Fibroblast of lung (primary cell): ENCODE measurements at regions not wholly inside any gene's neighbourhood (a gene's known extent, or its start where the extent isn't known, plus 50 kb on each side); places are given as distances from the start of the nearest gene placed in this dataset.
A peak's percentile ranks its signal among the peaks of the same experiment; 100 is the strongest.

Experiments
- DNase-seq, 2 donors: peaks; one replicate each; pipeline versions ENCODE4 v3.0.0 to v3.0.0-alpha.2; 2010; ENCODE audit warnings: low read depth in 2 of 2
- H2AFZ ChIP-seq: 2 replicates; pipeline ENCODE4 v1.5.1; 2012; ENCODE audit warnings: low read length, control low read depth, inconsistent platforms
- H3K27ac ChIP-seq: 2 replicates; pipeline ENCODE4 v1.5.1; 2011; ENCODE audit warnings: low read length, control low read depth; ENCODE audit not compliant: insufficient read depth
- H3K27me3 ChIP-seq: 2 replicates; pipeline ENCODE4 v1.5.1; 2011; ENCODE audit warnings: mild to moderate bottlenecking, low read length; ENCODE audit not compliant: control insufficient read depth, insufficient read depth
- H3K36me3 ChIP-seq: 2 replicates; pipeline ENCODE4 v1.5.1; 2011; ENCODE audit warnings: low read length; ENCODE audit not compliant: control insufficient read depth, insufficient read depth
- H3K4me1 ChIP-seq: 2 replicates; pipeline ENCODE4 v1.5.1; 2011; ENCODE audit warnings: low read length; ENCODE audit not compliant: control insufficient read depth, insufficient read depth; ENCODE audit errors: extremely low read depth
- H3K4me2 ChIP-seq: 2 replicates; pipeline ENCODE4 v1.5.1; 2011; ENCODE audit warnings: low read length, control low read depth; ENCODE audit not compliant: insufficient read depth; ENCODE audit errors: extremely low read depth
- H3K4me3 ChIP-seq, 4 experiments: fragments of 200-600 bp in 1 of 4; sonication (generic) in 1 of 4; replicated peaks in 1 of 4; 2 replicates each; pipeline ENCODE4 v1.5.1; 2011 to 2016; ENCODE audit warnings: low read length in 4 of 4, low read depth in 3 of 4, mild to moderate bottlenecking in 3 of 4, control low read depth in 2 of 4, inconsistent platforms in 1 of 4, mixed read lengths in 1 of 4; ENCODE audit not compliant: insufficient read depth in 1 of 4; ENCODE audit errors: control extremely low read depth in 1 of 4
- H3K79me2 ChIP-seq: 2 replicates; pipeline ENCODE4 v1.5.1; 2012; ENCODE audit warnings: mild to moderate bottlenecking, low read length, inconsistent platforms; ENCODE audit not compliant: control insufficient read depth, insufficient read depth
- H3K9ac ChIP-seq: 2 replicates; pipeline ENCODE4 v1.5.1; 2011; ENCODE audit warnings: mild to moderate bottlenecking, low read length, control low read depth; ENCODE audit not compliant: insufficient read depth
- H3K9me3 ChIP-seq: 2 replicates; pipeline ENCODE4 v1.5.1; 2012; ENCODE audit warnings: low read depth, low read length; ENCODE audit not compliant: control insufficient read depth, insufficient read depth
- H4K20me1 ChIP-seq: 2 replicates; pipeline ENCODE4 v1.5.1; 2011; ENCODE audit warnings: low read length; ENCODE audit not compliant: control insufficient read depth, insufficient read depth; ENCODE audit errors: extremely low read depth
- EZH2 ChIP-seq: IDR thresholded peaks from 2 replicates; pipeline ENCODE4 v1.5.1; 2012; ENCODE audit warnings: low read length, control low read depth, mild to moderate bottlenecking; ENCODE audit errors: missing control alignments
- TF ChIP-seq, protein P1 (sequence below), 2 donors: IDR thresholded peaks in 1 of 2; conservative IDR thresholded peaks in 1 of 2; 1 replicate in 1 of 2; 2 replicates in 1 of 2; pipeline ENCODE4 v1.5.1; 2011 to 2012; ENCODE audit warnings: low read length in 2 of 2, control low read depth in 1 of 2, inconsistent platforms in 1 of 2, low read depth in 1 of 2, mild to moderate bottlenecking in 1 of 2

DNA sequence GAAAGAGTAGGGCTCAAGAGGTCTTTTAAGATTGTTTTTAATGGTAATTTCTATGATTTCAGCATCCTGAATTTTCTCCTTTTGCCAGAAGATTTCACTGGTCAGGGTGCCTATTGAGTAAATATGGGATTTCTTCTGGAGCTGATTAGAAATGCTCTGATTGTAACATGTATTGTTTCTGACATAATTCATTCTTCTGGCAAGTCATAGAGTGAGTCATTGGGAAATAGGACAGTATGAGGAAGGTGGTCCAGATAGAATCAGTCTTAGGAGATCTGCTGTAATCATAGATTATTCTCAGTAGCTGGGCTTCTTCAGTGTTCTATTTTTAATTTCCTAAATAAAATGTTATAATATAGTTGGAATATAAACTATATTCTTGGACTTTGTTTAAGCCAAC is 182.0 kb upstream of the NAV3 start:
- Histone ChIP-seq H3K36me3 (no peaks in the 10 kb centered on the region), H3K4me3 (no peak overlapping the region), H3K27ac (no peak overlapping the region), H2AFZ (no peak overlapping the region), H3K4me1 (no peaks in the 10 kb centered on the region), H4K20me1 (no peaks in the 10 kb centered on the region), H3K9me3 (no peaks in the 10 kb centered on the region), H3K4me2 (no peak overlapping the region), H3K79me2 (no peaks in the 10 kb centered on the region), H3K9ac (no peak overlapping the region), H3K27me3 (no peaks in the 10 kb centered on the region)
- peak in 1 of 2 donors; percentile 33 for DNase-seq
- no peak for TF ChIP-seq EZH2
- TF ChIP-seq, protein P1, sequence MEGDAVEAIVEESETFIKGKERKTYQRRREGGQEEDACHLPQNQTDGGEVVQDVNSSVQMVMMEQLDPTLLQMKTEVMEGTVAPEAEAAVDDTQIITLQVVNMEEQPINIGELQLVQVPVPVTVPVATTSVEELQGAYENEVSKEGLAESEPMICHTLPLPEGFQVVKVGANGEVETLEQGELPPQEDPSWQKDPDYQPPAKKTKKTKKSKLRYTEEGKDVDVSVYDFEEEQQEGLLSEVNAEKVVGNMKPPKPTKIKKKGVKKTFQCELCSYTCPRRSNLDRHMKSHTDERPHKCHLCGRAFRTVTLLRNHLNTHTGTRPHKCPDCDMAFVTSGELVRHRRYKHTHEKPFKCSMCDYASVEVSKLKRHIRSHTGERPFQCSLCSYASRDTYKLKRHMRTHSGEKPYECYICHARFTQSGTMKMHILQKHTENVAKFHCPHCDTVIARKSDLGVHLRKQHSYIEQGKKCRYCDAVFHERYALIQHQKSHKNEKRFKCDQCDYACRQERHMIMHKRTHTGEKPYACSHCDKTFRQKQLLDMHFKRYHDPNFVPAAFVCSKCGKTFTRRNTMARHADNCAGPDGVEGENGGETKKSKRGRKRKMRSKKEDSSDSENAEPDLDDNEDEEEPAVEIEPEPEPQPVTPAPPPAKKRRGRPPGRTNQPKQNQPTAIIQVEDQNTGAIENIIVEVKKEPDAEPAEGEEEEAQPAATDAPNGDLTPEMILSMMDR (conservative IDR thresholded peaks at IDR 0.05 in 1 of 2, IDR thresholded peaks at IDR 0.05 in 1 of 2; ENCODE audit: low read depth in 1 of 2, low read length in 2 of 2): no peak

DNA sequence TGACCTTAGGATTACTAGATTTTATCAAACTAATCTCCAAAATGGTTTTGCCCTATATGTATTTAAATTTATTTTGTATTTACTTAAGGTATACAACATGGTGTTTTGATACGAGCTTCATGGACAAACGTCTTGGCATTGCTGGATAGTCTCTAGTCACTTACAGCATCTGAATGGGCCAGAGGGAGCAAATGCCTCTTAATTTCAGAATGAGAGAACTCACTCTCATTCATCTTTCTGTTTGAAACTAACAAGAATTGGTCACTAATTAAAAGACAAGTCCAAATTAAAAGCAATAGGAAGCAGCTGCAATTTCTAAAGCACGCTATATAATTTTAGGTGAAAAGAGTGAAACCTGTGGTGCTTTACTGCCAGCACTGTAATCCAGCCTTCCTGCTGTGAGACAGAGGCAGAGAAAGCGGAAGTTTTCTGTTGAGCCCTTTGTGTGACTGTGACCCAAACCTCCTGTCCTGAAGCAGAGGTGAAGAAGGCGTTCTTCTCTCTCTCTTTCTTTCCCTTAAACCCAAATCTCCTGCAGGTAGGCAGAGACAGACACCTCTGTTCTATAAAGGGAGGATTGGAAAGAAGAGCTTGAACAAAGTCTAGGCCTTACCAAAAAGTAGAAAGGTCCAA is 184.6 kb upstream of the NAV3 start:
- Histone ChIP-seq H3K4me3 (no peak overlapping the region), H3K27me3 (no peaks in the 10 kb centered on the region), H3K4me2 (no peak overlapping the region), H3K79me2 (no peaks in the 10 kb centered on the region), H3K36me3 (no peaks in the 10 kb centered on the region), H3K9ac (no peak overlapping the region), H3K4me1 (no peaks in the 10 kb centered on the region), H3K9me3 (no peaks in the 10 kb centered on the region), H2AFZ (no peak overlapping the region), H3K27ac (no peak overlapping the region), H4K20me1 (no peaks in the 10 kb centered on the region)
- DNase-seq: no peak
- TF ChIP-seq, protein P1 (conservative IDR thresholded peaks at IDR 0.05 in 1 of 2, IDR thresholded peaks at IDR 0.05 in 1 of 2; ENCODE audit: low read depth in 1 of 2, low read length in 2 of 2): no peak
- TF ChIP-seq EZH2: no peak

DNA sequence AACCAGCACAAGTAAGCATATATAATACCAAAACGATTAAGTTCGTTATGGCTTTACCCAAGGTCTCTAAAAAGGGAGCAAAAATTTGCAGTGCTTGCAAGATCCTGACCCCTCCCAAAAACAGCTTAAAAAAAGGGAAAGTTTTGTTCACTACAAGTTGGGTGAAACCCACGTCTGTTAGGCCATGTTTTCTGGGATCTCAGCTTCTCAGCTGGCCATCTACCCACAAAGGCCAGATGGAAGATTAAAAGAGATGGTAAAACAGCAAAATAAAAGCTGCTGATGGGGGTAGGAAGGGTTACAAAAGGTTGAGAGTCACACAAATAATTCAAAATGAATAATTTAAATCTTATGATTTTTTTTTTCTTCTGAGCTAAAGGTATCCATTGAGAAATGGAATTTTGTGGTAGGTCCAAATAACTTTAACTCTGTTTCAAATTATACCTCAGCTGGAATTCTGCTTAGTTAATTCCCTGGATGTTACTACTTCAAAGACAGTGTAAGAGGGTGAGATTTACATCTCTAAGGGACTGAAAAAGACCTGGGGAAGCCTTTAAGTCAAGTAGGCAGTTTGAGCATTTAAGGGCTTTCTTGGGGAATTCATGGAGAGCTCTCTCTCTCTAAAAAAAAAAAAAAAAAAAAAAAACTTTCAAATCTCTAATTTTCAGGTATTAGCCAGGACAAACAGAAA is 185.6 kb upstream of the NAV3 start:
- no peaks in the 10 kb centered on the region for H3K27me3 ChIP-seq
- no peak for TF ChIP-seq EZH2
- TF ChIP-seq, protein P1 (conservative IDR thresholded peaks at IDR 0.05 in 1 of 2, IDR thresholded peaks at IDR 0.05 in 1 of 2; ENCODE audit: low read depth in 1 of 2, low read length in 2 of 2): no peak
- no peak overlapping the region for H3K4me2 ChIP-seq
- no peaks in the 10 kb centered on the region for H3K9me3 ChIP-seq
- H3K79me2 ChIP-seq: no peaks in the 10 kb centered on the region
- H3K4me1 ChIP-seq: no peaks in the 10 kb centered on the region
- no peak overlapping the region for H3K27ac ChIP-seq
- H2AFZ ChIP-seq: no peak overlapping the region
- no peak overlapping the region for H3K4me3 ChIP-seq
- no peaks in the 10 kb centered on the region for H3K36me3 ChIP-seq
- H4K20me1 ChIP-seq: no peaks in the 10 kb centered on the region
- DNase-seq: no peak
- no peak overlapping the region for H3K9ac ChIP-seq
